ENCODE measurements at regions not wholly inside any gene's neighbourhood (a gene's known extent, or its start where the extent isn't known, plus 50 kb on each side); places are given as distances from the start of the nearest gene placed in this dataset.

DNA sequence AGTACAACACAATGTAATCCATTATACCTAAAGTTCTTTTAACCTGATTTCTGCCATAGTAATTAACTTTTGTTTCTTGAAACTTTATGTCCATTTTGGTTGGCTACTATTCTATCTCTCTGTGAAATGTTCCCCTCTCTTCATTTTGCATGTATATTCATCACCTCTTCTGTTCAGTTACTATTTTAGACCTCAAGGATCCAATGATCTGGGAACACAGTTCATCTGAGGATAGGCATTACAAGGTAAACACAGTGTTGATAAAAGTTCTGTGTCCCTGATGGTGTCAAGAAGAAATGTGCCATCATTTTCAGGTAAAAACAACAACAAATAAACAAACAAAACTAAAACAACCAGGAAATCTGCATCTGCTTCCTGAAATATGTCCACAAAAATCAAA is 102.2 kb upstream of the IFNG-AS1 start:
- TF ChIP-seq, protein P1, sequence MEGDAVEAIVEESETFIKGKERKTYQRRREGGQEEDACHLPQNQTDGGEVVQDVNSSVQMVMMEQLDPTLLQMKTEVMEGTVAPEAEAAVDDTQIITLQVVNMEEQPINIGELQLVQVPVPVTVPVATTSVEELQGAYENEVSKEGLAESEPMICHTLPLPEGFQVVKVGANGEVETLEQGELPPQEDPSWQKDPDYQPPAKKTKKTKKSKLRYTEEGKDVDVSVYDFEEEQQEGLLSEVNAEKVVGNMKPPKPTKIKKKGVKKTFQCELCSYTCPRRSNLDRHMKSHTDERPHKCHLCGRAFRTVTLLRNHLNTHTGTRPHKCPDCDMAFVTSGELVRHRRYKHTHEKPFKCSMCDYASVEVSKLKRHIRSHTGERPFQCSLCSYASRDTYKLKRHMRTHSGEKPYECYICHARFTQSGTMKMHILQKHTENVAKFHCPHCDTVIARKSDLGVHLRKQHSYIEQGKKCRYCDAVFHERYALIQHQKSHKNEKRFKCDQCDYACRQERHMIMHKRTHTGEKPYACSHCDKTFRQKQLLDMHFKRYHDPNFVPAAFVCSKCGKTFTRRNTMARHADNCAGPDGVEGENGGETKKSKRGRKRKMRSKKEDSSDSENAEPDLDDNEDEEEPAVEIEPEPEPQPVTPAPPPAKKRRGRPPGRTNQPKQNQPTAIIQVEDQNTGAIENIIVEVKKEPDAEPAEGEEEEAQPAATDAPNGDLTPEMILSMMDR (IDR thresholded peaks at IDR 0.05; ENCODE audit: insufficient read depth, low read length, poor library complexity, severe bottlenecking) = no peak
- no peak for TF ChIP-seq EZH2phosphoT487 (conservative IDR thresholded peaks at IDR 0.05; ENCODE audit: low read length)

All from SU-DHL-6 (cell line).